ENCODE measurements at regions not wholly inside any gene's neighbourhood (a gene's known extent, or its start where the extent isn't known, plus 50 kb on each side); places are given as distances from the start of the nearest gene placed in this dataset.

- Histone ChIP-seq H3K9me3 (no peaks in the 10 kb centered on the region), H3K4me1 (no peaks in the 10 kb centered on the region), H3K36me3 (no peaks in the 10 kb centered on the region), H3K27ac (no peak overlapping the region), H3K4me3 (no peak overlapping the region), H3K27me3 (no peaks in the 10 kb centered on the region)
- intact Hi-C loops (cut with DNase I), result no loop called here
- ATAC-seq (no peak), DNase-seq (no peak), FAIRE-seq (no peak)
- WGBS, 2 donors, result 80 to 92% methylated on average over 2 of the region's 2 CpGs
- TF ChIP-seq CTCF (IDR thresholded peaks at IDR 0.05), result no peak
Measured at GRCh38 chr14:65906948-65907347, 494.4 kb downstream of the FUT8 start.

- ATAC-seq (no peak), FAIRE-seq (no peak), DNase-seq (no peak)
- no peak for TF ChIP-seq CTCF (IDR thresholded peaks at IDR 0.05)
- H3K27me3 ChIP-seq, result no peaks in the 10 kb centered on the region
- H3K36me3 ChIP-seq, result no peaks in the 10 kb centered on the region
- H3K9me3 ChIP-seq, result no peaks in the 10 kb centered on the region
- no peaks in the 10 kb centered on the region for H3K4me1 ChIP-seq
- WGBS, 2 donors, result 57 to 63% methylated on average over 4 of the region's 4 CpGs
- H3K4me3 ChIP-seq, result no peak overlapping the region
- H3K27ac ChIP-seq, result no peak overlapping the region
- intact Hi-C loops (cut with DNase I), result no loop called here
Measured at GRCh38 chr14:65910108-65910786, 497.7 kb downstream of the FUT8 start.

GRCh38 chr14:65915125-65915524, 502.6 kb downstream of the FUT8 start:
- TF ChIP-seq CTCF (IDR thresholded peaks at IDR 0.05), result no peak
- no peak for FAIRE-seq
- intact Hi-C loops (cut with DNase I), result no loop called here
- no peak overlapping the region for H3K4me3 ChIP-seq
- no peaks in the 10 kb centered on the region for H3K9me3 ChIP-seq
- H3K27ac ChIP-seq, result no peak overlapping the region
- DNase-seq, result no peak
- no peaks in the 10 kb centered on the region for H3K4me1 ChIP-seq
- H3K36me3 ChIP-seq, result no peaks in the 10 kb centered on the region
- H3K27me3 ChIP-seq, result no peaks in the 10 kb centered on the region
- no peak for ATAC-seq

- intact Hi-C loops (cut with DNase I), result no loop called here
- H3K27me3 ChIP-seq, result no peaks in the 10 kb centered on the region
- 66 to 86% methylated on average over 2 of the region's 2 CpGs for WGBS, 2 donors
- no peak overlapping the region for H3K4me3 ChIP-seq
- TF ChIP-seq CTCF (IDR thresholded peaks at IDR 0.05), result no peak
- no peaks in the 10 kb centered on the region for H3K9me3 ChIP-seq
- H3K4me1 ChIP-seq, result no peaks in the 10 kb centered on the region
- ATAC-seq (no peak), FAIRE-seq (no peak), DNase-seq (no peak)
- H3K27ac ChIP-seq, result no peak overlapping the region
- H3K36me3 ChIP-seq, result no peaks in the 10 kb centered on the region
Measured at GRCh38 chr14:65916055-65916454, 503.5 kb downstream of the FUT8 start.

- WGBS, 2 donors, result 70 to 83% methylated on average over 2 of the region's 2 CpGs
- no peaks in the 10 kb centered on the region for H3K9me3 ChIP-seq
- H3K4me1 ChIP-seq, result no peaks in the 10 kb centered on the region
- FAIRE-seq (no peak), DNase-seq (no peak), ATAC-seq (no peak)
- H3K27ac ChIP-seq, result no peak overlapping the region
- no peaks in the 10 kb centered on the region for H3K27me3 ChIP-seq
- intact Hi-C loops (cut with DNase I), result no loop called here
- H3K36me3 ChIP-seq, result no peaks in the 10 kb centered on the region
- no peak for TF ChIP-seq CTCF (IDR thresholded peaks at IDR 0.05)
- H3K4me3 ChIP-seq, result no peak overlapping the region
Measured at GRCh38 chr14:65920996-65921395, 508.5 kb downstream of the FUT8 start.

Data from pancreas (tissue), 10 donors.